ENCODE measurements at regions not wholly inside any gene's neighbourhood (a gene's known extent, or its start where the extent isn't known, plus 50 kb on each side); places are given as distances from the start of the nearest gene placed in this dataset.

GRCh38 chr3:166110102-166110501 is 272.9 kb upstream of the BCHE start:
- Histone ChIP-seq H3K4me3 (no peak overlapping the region), H3K27me3 (no peaks in the 10 kb centered on the region), H3K4me1 (no peaks in the 10 kb centered on the region), H3K36me3 (no peaks in the 10 kb centered on the region), H3K27ac (no peak overlapping the region), H3K9me3 (no peaks in the 10 kb centered on the region)
- no peak for DNase-seq (ENCODE audit: low spot score in 2 of 2)
- intact Hi-C loops (cut with DNase I; ENCODE audit: low total_unique reads) = no loop called here
- TF ChIP-seq POLR2A (IDR thresholded peaks at IDR 0.05) (no peak), POLR2AphosphoS5 (IDR thresholded peaks at IDR 0.05) (no peak), CTCF (IDR thresholded peaks at IDR 0.05) (no peak)

GRCh38 chr3:166104938-166105337 is 267.7 kb upstream of the BCHE start:
- Histone ChIP-seq H3K4me1 (no peaks in the 10 kb centered on the region), H3K27me3 (no peaks in the 10 kb centered on the region), H3K9me3 (no peaks in the 10 kb centered on the region), H3K4me3 (no peak overlapping the region), H3K27ac (no peak overlapping the region), H3K36me3 (no peaks in the 10 kb centered on the region)
- intact Hi-C loops (cut with DNase I; ENCODE audit: low total_unique reads) = no loop called here
- TF ChIP-seq POLR2A (IDR thresholded peaks at IDR 0.05) (no peak), POLR2AphosphoS5 (IDR thresholded peaks at IDR 0.05) (no peak), CTCF (IDR thresholded peaks at IDR 0.05) (no peak)
- DNase-seq (ENCODE audit: low spot score in 2 of 2) = no peak

GRCh38 chr3:166100730-166101129 is 263.5 kb upstream of the BCHE start:
- no peak overlapping the region for H3K27ac ChIP-seq
- no peak for DNase-seq (ENCODE audit: low spot score in 2 of 2)

GRCh38 chr3:166089575-166089974 is 252.4 kb upstream of the BCHE start:
- Histone ChIP-seq H3K36me3 (no peaks in the 10 kb centered on the region), H3K4me3 (no peak overlapping the region), H3K9me3 (no peaks in the 10 kb centered on the region), H3K27ac (no peak overlapping the region), H3K4me1 (no peaks in the 10 kb centered on the region), H3K27me3 (no peaks in the 10 kb centered on the region)
- intact Hi-C loops (cut with DNase I; ENCODE audit: low total_unique reads) = no loop called here
- TF ChIP-seq POLR2A (IDR thresholded peaks at IDR 0.05) = no peak
- TF ChIP-seq POLR2AphosphoS5 (IDR thresholded peaks at IDR 0.05) = no peak
- TF ChIP-seq CTCF (IDR thresholded peaks at IDR 0.05) = no peak
- no peak for DNase-seq (ENCODE audit: low spot score in 2 of 2)

More at GRCh38 chr3:166100730-166101129, 263.5 kb upstream of the BCHE start:
- intact Hi-C loops (cut with DNase I; ENCODE audit: low total_unique reads) = no loop called here
- Histone ChIP-seq H3K4me3 (no peak overlapping the region), H3K36me3 (no peaks in the 10 kb centered on the region), H3K4me1 (no peaks in the 10 kb centered on the region), H3K27me3 (no peaks in the 10 kb centered on the region), H3K9me3 (peaks cover 0 to 6% of the 10 kb centered on the region in 2 donors)
- no peak for TF ChIP-seq CTCF (IDR thresholded peaks at IDR 0.05)
- TF ChIP-seq POLR2AphosphoS5 (IDR thresholded peaks at IDR 0.05) = no peak
- TF ChIP-seq POLR2A (IDR thresholded peaks at IDR 0.05) = no peak

GRCh38 chr3:166085164-166085856 is 248.1 kb upstream of the BCHE start:
- Histone ChIP-seq H3K4me1 (no peaks in the 10 kb centered on the region), H3K27ac (no peak overlapping the region), H3K9me3 (no peaks in the 10 kb centered on the region), H3K4me3 (no peak overlapping the region), H3K36me3 (no peaks in the 10 kb centered on the region), H3K27me3 (no peaks in the 10 kb centered on the region)
- no peak for TF ChIP-seq POLR2AphosphoS5 (IDR thresholded peaks at IDR 0.05)
- TF ChIP-seq POLR2A (IDR thresholded peaks at IDR 0.05) = no peak
- TF ChIP-seq CTCF (IDR thresholded peaks at IDR 0.05) = no peak
- no peak for DNase-seq (ENCODE audit: low spot score in 2 of 2)
- intact Hi-C loops (cut with DNase I; ENCODE audit: low total_unique reads) = no loop called here

Measured in breast epithelium (tissue), 4 donors.